BJ (cell line): ENCODE measurements at regions not wholly inside any gene's neighbourhood (a gene's known extent, or its start where the extent isn't known, plus 50 kb on each side); places are given as distances from the start of the nearest gene placed in this dataset.

Experiments used
- CTCF ChIA-PET: fragments of 350-600 bp; formaldehyde crosslinking; extraction: SDS; loops from one replicate; lab custom pipeline; 2021; ENCODE audit warnings: antibody characterized with exemption, inconsistent platforms; lab: Yijun Ruan, JAX
- POLR2A ChIA-PET: fragments of 300-600 bp; sonication (Branson Sonifier 250); formaldehyde crosslinking; extraction: SDS; loops from one replicate; lab custom pipeline; 2021; ENCODE audit warnings: antibody characterized with exemption; lab: Charles Lee
- DNase-seq: peaks from one replicate; pipeline ENCODE4 v3.0.0-alpha.2; 2011; ENCODE audit warnings: low read depth
- H3K27me3 ChIP-seq: 2 replicates; pipeline ENCODE4 v1.6.0; 2011; ENCODE audit warnings: low read length; ENCODE audit not compliant: control insufficient read depth, insufficient read depth
- H3K36me3 ChIP-seq: 2 replicates; pipeline ENCODE4 v1.5.1; 2011; ENCODE audit warnings: low read length; ENCODE audit not compliant: control insufficient read depth, insufficient read depth
- H3K4me3 ChIP-seq: 2 replicates; pipeline ENCODE4 v1.5.1; 2011; ENCODE audit warnings: low read depth, mild to moderate bottlenecking, control low read depth, low read length
- CTCF ChIP-seq: IDR thresholded peaks from 2 replicates; pipeline ENCODE4 v1.5.1; 2011; ENCODE audit warnings: low read depth, mild to moderate bottlenecking, control low read depth, inconsistent platforms, low read length, moderate library complexity; ENCODE audit not compliant: insufficient read depth

GRCh38 chr9:108413809-108414208 is 442.0 kb downstream of the ACTL7B start:
- Histone ChIP-seq H3K27me3 (no peaks in the 10 kb centered on the region), H3K36me3 (no peaks in the 10 kb centered on the region), H3K4me3 (no peak overlapping the region)
- no peak for DNase-seq
- no peak for TF ChIP-seq CTCF
- ChIA-PET POLR2A (no interaction called here), CTCF (no interaction called here)

GRCh38 chr9:108412755-108413154 is 443.0 kb downstream of the ACTL7B start:
- Histone ChIP-seq H3K36me3 (no peaks in the 10 kb centered on the region), H3K4me3 (no peak overlapping the region), H3K27me3 (no peaks in the 10 kb centered on the region)
- POLR2A ChIA-PET = no interaction called here
- TF ChIP-seq CTCF = no peak
- no peak for DNase-seq
- CTCF ChIA-PET = interaction anchor here (1.4 kb wide), 1 partner anchor 10 kb away, joined by 6 read pairs; no protein-coding TSS in a partner anchor

- DNase-seq = no peak
- CTCF ChIA-PET = interaction anchor here (0.6 kb wide), 1 partner anchor 18 kb away, joined by 3 read pairs; no protein-coding TSS in a partner anchor
- no peak for TF ChIP-seq CTCF
- POLR2A ChIA-PET = no interaction called here
- Histone ChIP-seq H3K27me3 (no peaks in the 10 kb centered on the region), H3K4me3 (no peak overlapping the region), H3K36me3 (no peaks in the 10 kb centered on the region)
These were observed 444.2 kb downstream of the ACTL7B start for GRCh38 chr9:108411632-108412031.

GRCh38 chr9:108410161-108410560 is 445.6 kb downstream of the ACTL7B start:
- H3K27me3 ChIP-seq = no peaks in the 10 kb centered on the region
- ChIA-PET POLR2A (no interaction called here), CTCF (interaction anchor here (1.5 kb wide), 1 partner anchor 985 kb away, joined by 3 read pairs; no protein-coding TSS in a partner anchor)
- no peak for DNase-seq
- no peak overlapping the region for H3K4me3 ChIP-seq
- H3K36me3 ChIP-seq = no peaks in the 10 kb centered on the region
- no peak for TF ChIP-seq CTCF

GRCh38 chr9:108400297-108400696 is 455.5 kb downstream of the ACTL7B start:
- POLR2A ChIA-PET = no interaction called here
- CTCF ChIA-PET = no interaction called here
- TF ChIP-seq CTCF = no peak

More at GRCh38 chr9:108400297-108400696, 455.5 kb downstream of the ACTL7B start:
- no peak overlapping the region for H3K4me3 ChIP-seq
- H3K36me3 ChIP-seq = no peaks in the 10 kb centered on the region
- H3K27me3 ChIP-seq = no peaks in the 10 kb centered on the region
- no peak for DNase-seq
